Urinary bladder (tissue), 3 donors: ENCODE measurements at regions not wholly inside any gene's neighbourhood (a gene's known extent, or its start where the extent isn't known, plus 50 kb on each side); places are given as distances from the start of the nearest gene placed in this dataset.

Source experiments
- DNase-seq: peaks from one replicate; pipeline ENCODE4 v3.0.0-alpha.2; 2015; ENCODE audit errors: extremely low spot score
- H3K27ac ChIP-seq: one replicate; pipeline ENCODE4 v1.5.1; 2013; ENCODE audit warnings: low read depth, mild to moderate bottlenecking, moderate library complexity
- H3K36me3 ChIP-seq: one replicate; pipeline ENCODE4 v1.6.1; 2013; ENCODE audit warnings: mild to moderate bottlenecking, moderate library complexity; ENCODE audit not compliant: insufficient read depth
- H3K4me1 ChIP-seq: one replicate; pipeline ENCODE4 v1.6.1; 2013; ENCODE audit warnings: mild to moderate bottlenecking, moderate library complexity; ENCODE audit not compliant: insufficient read depth
- H3K4me3 ChIP-seq: one replicate; pipeline ENCODE4 v1.5.1; 2013; ENCODE audit warnings: low read depth, low read length
- WGBS: extraction: QIAGEN DNeasy Blood & Tissue Kit; methylation state at CpG from one replicate; pipeline ENCODE4 v1.1.7; 2013; 5-methylcytosine and 5-hydroxymethylcytosine counted together
- donor health status: healthy with polysubstance abuse.
- donor health status: healthy.

GRCh38 chr1:208528578-208529240 is 284.5 kb upstream of the PLXNA2 start:
- no peak overlapping the region for H3K4me3 ChIP-seq
- whole genome bisulfite sequencing, result 46% methylated on average over 13 of the region's 13 CpGs
- DNase-seq, result peak; percentile 41

GRCh38 chr1:208531003-208531750 is 287.0 kb upstream of the PLXNA2 start:
- 72% methylated on average over 11 of the region's 11 CpGs for WGBS
- H3K4me3 ChIP-seq, result no peak overlapping the region
- no peaks in the 10 kb centered on the region for H3K36me3 ChIP-seq
- DNase-seq, result no peak
- H3K27ac ChIP-seq, result no peak overlapping the region
- no peaks in the 10 kb centered on the region for H3K4me1 ChIP-seq

More at GRCh38 chr1:208528578-208529240, 284.5 kb upstream of the PLXNA2 start:
- Histone ChIP-seq H3K36me3 (no peaks in the 10 kb centered on the region), H3K27ac (no peak overlapping the region), H3K4me1 (no peaks in the 10 kb centered on the region)

GRCh38 chr1:208533746-208534598 is 289.8 kb upstream of the PLXNA2 start:
- H3K27ac ChIP-seq, result no peak overlapping the region
- no peak overlapping the region for H3K4me3 ChIP-seq
- no peaks in the 10 kb centered on the region for H3K4me1 ChIP-seq
- WGBS, result 82% methylated on average over 7 of the region's 7 CpGs
- H3K36me3 ChIP-seq, result no peaks in the 10 kb centered on the region
- no peak for DNase-seq

GRCh38 chr1:208534599-208534897 is 290.4 kb upstream of the PLXNA2 start:
- no peaks in the 10 kb centered on the region for H3K36me3 ChIP-seq
- no peaks in the 10 kb centered on the region for H3K4me1 ChIP-seq
- H3K4me3 ChIP-seq, result no peak overlapping the region
- no peak for DNase-seq
- 44% methylated on average over 4 of the region's 4 CpGs for WGBS
- H3K27ac ChIP-seq, result no peak overlapping the region

- Histone ChIP-seq H3K27ac (no peak overlapping the region), H3K4me3 (no peak overlapping the region), H3K4me1 (no peaks in the 10 kb centered on the region), H3K36me3 (no peaks in the 10 kb centered on the region)
- WGBS, result 85% methylated on average over 3 of the region's 3 CpGs
- DNase-seq, result no peak
Observed at GRCh38 chr1:208534979-208535378, 290.8 kb upstream of the PLXNA2 start.

- no peak overlapping the region for H3K27ac ChIP-seq
- H3K4me1 ChIP-seq, result no peaks in the 10 kb centered on the region
- H3K36me3 ChIP-seq, result no peaks in the 10 kb centered on the region
- 58% methylated on average over 7 of the region's 7 CpGs for WGBS
- DNase-seq, result no peak
- H3K4me3 ChIP-seq, result no peak overlapping the region
Observed at GRCh38 chr1:208535511-208535910, 291.3 kb upstream of the PLXNA2 start.

- H3K4me3 ChIP-seq, result no peak overlapping the region
- no peak for DNase-seq
- H3K4me1 ChIP-seq, result no peaks in the 10 kb centered on the region
- 81% methylated on average over 4 of the region's 4 CpGs for WGBS
- no peaks in the 10 kb centered on the region for H3K36me3 ChIP-seq
- no peak overlapping the region for H3K27ac ChIP-seq
Observed at GRCh38 chr1:208536212-208536611, 292.0 kb upstream of the PLXNA2 start.

GRCh38 chr1:208537198-208537597 is 293.0 kb upstream of the PLXNA2 start:
- Histone ChIP-seq H3K36me3 (no peaks in the 10 kb centered on the region), H3K27ac (no peak overlapping the region), H3K4me3 (no peak overlapping the region), H3K4me1 (no peaks in the 10 kb centered on the region)
- WGBS, result 83% methylated on average over 3 of the region's 3 CpGs
- DNase-seq, result no peak

- no peaks in the 10 kb centered on the region for H3K36me3 ChIP-seq
- no peaks in the 10 kb centered on the region for H3K4me1 ChIP-seq
- DNase-seq, result no peak
- no peak overlapping the region for H3K27ac ChIP-seq
- H3K4me3 ChIP-seq, result no peak overlapping the region
- WGBS, result 93% methylated on average over 7 of the region's 7 CpGs
Observed at GRCh38 chr1:208538078-208538477, 293.9 kb upstream of the PLXNA2 start.

GRCh38 chr1:208538587-208538986 is 294.4 kb upstream of the PLXNA2 start:
- no peak for DNase-seq
- no peaks in the 10 kb centered on the region for H3K4me1 ChIP-seq
- WGBS, result 91% methylated on average over 5 of the region's 5 CpGs
- H3K36me3 ChIP-seq, result no peaks in the 10 kb centered on the region
- no peak overlapping the region for H3K27ac ChIP-seq
- no peak overlapping the region for H3K4me3 ChIP-seq

GRCh38 chr1:208540724-208541123 is 296.5 kb upstream of the PLXNA2 start:
- H3K4me3 ChIP-seq, result no peak overlapping the region
- H3K4me1 ChIP-seq, result no peaks in the 10 kb centered on the region
- WGBS, result 94% methylated on average over 2 of the region's 2 CpGs
- no peak for DNase-seq
- H3K27ac ChIP-seq, result no peak overlapping the region
- no peaks in the 10 kb centered on the region for H3K36me3 ChIP-seq

GRCh38 chr1:208541225-208541855 is 297.2 kb upstream of the PLXNA2 start:
- no peak overlapping the region for H3K27ac ChIP-seq
- DNase-seq, result no peak
- H3K36me3 ChIP-seq, result no peaks in the 10 kb centered on the region
- WGBS, result 88% methylated on average over 4 of the region's 4 CpGs
- H3K4me3 ChIP-seq, result no peak overlapping the region
- H3K4me1 ChIP-seq, result no peaks in the 10 kb centered on the region

- 91% methylated on average over 3 of the region's 3 CpGs for WGBS
- H3K36me3 ChIP-seq, result no peaks in the 10 kb centered on the region
Observed at GRCh38 chr1:208542309-208542708, 298.1 kb upstream of the PLXNA2 start.

More at GRCh38 chr1:208542309-208542708, 298.1 kb upstream of the PLXNA2 start:
- Histone ChIP-seq H3K27ac (no peak overlapping the region), H3K4me3 (no peak overlapping the region), H3K4me1 (no peaks in the 10 kb centered on the region)
- no peak for DNase-seq
